Bone marrow (tissue), 2 donors: ENCODE measurements at regions not wholly inside any gene's neighbourhood (a gene's known extent, or its start where the extent isn't known, plus 50 kb on each side); places are given as distances from the start of the nearest gene placed in this dataset.

Experiments
- DNase-seq, 2 donors: peaks; one replicate each; lab custom pipeline; 2025; lab: John Stamatoyannopoulos, UW

DNA sequence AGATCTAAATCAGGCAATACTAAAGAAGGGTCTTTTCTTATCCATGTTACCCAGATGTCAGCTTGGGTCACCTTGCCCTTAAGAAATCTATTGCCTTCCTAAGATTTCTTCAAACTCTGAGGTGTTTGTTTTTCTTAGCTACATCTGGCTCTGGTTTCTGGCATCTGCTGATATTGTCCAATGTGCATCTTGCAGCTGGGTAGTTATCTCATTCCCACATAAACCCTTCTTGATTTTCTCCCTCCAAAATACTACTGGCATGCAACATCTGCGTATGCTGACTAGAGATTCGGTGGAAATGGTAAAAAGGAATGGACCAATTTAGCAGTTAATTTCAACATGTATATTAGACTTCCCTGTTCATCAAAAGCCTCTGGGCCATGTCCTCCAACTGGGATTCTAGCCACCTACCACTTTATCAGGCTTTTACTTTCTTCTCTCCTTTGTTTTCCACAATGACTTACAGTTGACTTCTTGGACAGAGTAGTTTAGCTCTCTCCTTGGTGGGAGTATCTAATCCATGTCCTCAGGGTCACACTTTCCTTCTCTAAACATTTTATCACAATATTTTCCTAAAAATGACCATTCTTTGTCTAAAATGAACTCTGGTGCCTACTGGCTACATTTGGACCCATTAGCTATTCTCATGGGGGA is 324.8 kb upstream of the FAR2 start:
- no peak for DNase-seq

- no peak for DNase-seq
These were observed 324.2 kb upstream of the FAR2 start for GRCh38 chr12:28824849-28825248.

DNA sequence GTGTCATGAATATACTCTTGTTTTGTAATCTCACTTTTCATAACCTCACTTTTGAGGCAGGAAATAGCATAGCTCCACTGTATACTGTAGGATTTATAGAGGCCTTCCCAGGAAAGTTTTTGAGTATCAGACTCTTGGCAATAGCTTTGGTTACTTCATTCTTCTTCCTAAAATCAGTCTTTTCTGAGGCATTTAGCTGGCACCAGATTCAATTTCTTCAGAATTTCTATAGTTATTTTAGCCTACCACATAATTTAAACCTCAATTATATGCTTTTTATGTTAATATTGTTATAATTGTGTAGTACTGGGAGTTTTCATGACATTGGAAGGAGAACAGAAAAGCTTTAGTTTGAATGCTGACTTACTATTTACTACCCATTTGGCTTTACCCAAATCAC is 322.3 kb upstream of the FAR2 start:
- DNase-seq: no peak

- DNase-seq: no peak
These were observed 321.2 kb upstream of the FAR2 start for GRCh38 chr12:28827861-28828260.

DNA sequence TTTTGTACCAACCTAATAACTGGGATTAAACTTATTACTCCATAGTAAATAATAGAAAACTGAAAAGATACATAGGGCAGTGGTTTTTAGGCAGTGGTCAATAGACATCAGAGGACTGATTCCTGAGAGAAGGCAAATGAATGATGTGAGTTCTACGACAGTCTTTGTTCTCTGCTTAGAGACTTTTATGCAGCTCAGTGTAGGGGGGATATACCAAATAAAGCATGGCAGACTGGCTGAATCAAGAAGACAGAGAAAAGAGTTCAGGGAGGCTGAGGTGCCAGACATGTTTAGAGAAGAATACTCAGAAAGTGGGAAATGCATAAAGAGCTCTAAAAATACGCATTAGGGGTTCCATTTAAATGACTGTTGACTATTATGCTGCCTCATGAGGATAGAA is 320.8 kb upstream of the FAR2 start:
- no peak for DNase-seq

DNA sequence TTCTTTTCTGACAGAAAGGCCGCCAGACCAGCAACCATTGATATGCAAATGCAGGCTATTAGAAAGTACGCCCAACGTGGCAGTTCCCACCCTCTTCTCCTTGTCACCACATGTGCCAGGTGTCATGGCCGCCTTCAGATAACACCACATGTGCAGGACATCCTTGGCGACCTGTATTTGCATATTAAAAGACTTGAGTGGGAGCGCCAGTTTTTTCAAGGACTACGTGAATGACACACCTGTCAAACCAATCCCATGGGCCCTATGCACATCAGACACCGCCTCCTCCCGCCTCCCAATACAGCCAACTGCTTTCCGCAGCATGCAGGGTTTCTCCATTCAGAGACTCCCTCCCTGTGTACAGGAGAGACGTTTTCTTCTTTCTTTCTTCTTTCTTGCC is 318.6 kb upstream of the FAR2 start:
- no peak for DNase-seq

DNA sequence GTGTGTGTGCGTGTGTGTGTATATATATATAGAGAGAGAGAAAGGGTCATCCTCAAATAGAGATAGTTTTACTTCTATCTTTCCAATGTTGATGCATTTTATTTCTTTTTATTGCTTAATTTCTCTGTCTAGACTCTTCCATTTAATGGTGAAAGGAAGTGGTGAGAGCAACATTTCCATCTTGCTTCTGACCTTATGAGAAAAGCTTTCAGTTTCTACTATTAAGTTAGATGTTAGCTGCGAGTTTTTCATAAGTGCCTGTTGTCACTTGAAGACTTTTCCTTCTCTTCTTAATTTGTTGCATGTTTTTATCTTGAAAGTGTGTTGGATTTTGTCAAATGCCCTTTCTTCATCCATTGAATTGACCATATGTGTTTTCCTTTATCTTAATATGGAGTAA is 304.4 kb upstream of the FAR2 start:
- no peak for DNase-seq

GRCh38 chr12:28851781-28852180 is 297.3 kb upstream of the FAR2 start:
- DNase-seq: no peak

GRCh38 chr12:28855761-28856310 is 293.2 kb upstream of the FAR2 start:
- no peak for DNase-seq

- DNase-seq: no peak
These were observed 291.7 kb upstream of the FAR2 start for GRCh38 chr12:28857369-28857768.

GRCh38 chr12:28859551-28859950 is 289.5 kb upstream of the FAR2 start:
- no peak for DNase-seq

DNA sequence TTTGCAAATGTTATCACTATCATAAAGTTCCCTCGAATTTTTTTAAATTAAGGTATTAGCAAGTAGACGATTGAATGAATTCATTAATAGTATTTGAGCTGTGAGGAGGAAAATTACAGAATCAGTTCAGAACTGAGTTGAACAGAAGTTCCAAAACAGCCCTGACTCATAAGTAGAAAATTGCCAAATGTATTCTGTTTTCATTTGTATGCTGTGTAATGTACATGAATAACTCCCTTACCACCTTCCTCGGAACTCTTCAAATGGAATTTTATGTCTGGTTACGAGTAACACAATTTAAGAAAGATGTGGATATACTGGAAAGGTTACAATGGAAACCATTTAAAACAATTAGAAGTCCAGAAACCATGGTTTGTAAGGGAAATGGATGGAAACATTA is 283.3 kb upstream of the FAR2 start:
- DNase-seq: no peak

GRCh38 chr12:28866296-28866695 is 282.8 kb upstream of the FAR2 start:
- DNase-seq: no peak

DNA sequence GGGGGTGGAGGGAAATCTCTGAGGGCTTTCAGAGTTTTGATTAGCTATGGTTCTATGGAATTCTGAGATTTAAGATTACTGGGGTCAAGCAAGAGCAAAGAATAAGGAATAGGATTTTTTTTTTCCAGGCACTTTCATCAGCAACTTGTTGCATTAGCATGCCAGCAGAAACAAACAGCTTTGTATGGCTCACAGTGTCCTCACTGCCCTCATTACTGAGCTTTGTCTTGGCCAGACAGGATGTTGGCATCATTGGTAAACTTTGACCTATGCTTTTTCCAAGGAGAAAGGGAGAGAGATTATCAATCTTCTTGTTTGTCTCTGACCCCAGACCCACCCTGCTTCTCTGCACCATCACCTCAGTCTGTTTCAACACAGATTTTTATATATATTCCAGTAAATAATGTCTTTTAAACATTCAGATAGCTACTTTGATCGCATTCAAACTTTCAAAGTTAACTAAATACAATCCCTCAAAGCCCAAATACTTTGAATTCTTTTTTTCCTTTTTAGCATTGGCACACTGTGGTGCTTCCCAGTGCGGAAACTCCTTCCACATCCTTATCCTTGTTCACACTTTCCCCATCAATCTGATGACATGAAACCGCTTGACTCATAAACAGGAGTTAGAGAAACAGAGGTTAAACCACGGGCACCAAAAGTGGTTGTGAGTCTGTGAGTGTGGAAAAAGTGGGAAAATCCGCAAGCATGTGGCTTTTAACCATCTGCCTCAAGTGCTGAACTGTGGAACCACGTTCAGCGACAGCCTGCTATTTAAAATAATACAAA is 282.2 kb upstream of the FAR2 start:
- DNase-seq: no peak

DNA sequence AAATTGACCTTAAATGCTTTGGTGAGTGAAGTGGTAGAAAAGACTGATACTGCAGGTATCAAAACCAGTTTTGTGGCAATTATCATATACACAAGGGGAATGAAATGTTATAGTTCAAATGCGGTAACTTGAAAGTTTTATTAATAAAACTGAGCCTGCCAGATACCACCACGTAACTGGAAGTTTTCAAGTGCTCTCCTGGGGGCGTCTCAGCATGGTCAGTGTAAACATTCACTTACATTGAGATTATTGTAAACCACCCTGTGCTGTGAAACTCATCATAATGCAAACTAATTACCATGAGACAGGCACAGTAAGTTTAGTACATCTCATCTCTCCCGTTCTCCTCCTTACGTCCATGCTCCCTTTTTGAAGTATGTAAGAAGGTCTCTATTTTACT is 280.7 kb upstream of the FAR2 start:
- no peak for DNase-seq

- no peak for DNase-seq
These were observed 279.9 kb upstream of the FAR2 start for GRCh38 chr12:28869197-28869596.

- peak in 1 of 2 donors; percentile 36 for DNase-seq
These were observed 278.1 kb upstream of the FAR2 start for GRCh38 chr12:28870839-28871440.

- no peak for DNase-seq
These were observed 276.3 kb upstream of the FAR2 start for GRCh38 chr12:28872654-28873268.

DNA sequence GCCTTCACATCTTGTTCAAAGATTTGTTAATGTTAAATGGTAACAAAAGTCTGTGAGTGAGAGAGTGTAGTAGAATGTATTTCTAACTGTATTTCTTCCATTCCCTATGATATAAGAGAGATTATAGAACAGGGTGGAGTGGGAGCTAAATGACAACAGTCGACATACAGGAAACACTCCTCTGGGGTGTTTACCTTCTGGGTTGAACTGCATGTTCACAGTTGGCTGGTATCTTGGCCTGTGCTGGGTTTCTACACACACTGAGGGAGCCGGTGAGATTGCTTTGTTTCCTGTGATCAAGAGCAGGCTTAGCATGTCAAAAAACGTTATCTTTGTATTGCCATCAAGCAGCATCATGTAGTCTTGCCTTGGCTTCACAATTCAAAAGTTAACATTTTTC is 274.3 kb upstream of the FAR2 start:
- DNase-seq: no peak

DNA sequence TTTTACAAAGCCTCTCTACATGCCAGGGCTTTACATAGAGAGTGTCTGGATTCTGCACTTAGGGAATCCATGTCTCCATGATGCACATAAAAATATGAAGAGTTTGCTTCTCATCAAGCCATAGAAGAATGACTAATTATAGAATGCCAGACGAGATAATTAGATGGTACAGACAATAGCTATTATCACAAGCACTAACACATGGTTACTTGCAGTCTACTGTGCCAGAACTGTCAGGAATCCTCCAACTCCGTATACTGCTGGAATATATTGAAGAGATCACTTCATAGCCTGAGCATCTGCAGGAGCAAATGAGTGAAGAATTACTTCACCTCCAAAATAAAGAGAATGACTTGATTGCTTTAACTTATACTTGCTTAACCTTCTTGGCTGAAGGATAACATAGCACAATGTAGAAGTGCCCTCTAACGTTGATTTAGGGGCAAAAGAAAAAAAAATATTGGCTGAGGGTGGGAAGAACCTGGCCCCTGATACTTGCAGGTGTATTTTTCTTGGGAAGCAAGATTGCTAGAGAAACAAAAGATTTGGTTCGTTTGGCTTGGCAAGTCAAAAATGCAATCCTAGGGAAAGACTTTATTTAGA is 272.8 kb upstream of the FAR2 start:
- no peak for DNase-seq

DNA sequence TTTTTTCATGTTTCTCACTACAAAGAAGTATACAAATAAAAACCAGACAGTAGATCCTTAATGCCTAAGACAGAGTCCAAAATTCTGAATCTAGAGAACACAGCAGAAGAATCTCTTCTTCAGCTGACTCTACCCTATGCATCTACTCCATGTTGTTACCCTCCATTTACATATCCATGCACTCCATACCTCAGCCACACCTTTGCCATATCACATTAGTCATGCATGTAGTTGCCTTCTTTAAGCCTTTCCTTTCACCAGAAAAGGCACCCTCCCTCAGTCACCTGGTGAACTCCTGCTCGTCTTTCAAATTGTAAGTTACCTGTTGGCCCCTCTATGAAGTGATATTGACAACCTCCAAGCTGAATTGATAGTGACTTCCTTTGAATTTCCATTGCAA is 271.2 kb upstream of the FAR2 start:
- DNase-seq: no peak

DNA sequence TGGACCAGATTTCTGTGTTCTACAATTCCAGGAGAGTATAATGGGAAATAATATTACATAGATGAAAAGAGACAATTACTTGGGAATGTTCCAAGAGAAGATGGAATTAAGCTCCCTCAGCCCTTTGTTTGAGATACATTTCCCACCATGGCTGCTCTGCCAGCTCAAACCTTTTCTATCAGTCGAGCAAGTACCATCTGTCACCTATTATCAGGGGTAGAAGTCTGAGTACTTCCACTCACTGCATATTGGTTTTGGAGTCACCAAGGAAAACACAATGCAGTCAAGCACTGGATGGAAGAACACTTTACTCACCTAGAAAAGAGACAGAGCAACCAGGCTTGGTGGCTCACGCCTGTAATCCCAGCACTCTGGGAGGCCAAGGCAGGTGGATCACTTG is 270.4 kb upstream of the FAR2 start:
- no peak for DNase-seq
